HG03432 (cell line): ENCODE measurements at regions not wholly inside any gene's neighbourhood (a gene's known extent, or its start where the extent isn't known, plus 50 kb on each side); places are given as distances from the start of the nearest gene placed in this dataset.

Source experiments
- ATAC-seq: cut with Tn5 transposase; IDR thresholded peaks from one replicate; pipeline ENCODE4 v1.9.1; 2021; ENCODE audit warnings: mild to moderate bottlenecking, moderate library complexity; ENCODE audit not compliant: unreplicated experiment

- ATAC-seq = no peak
Measured at GRCh38 chr16:9545522-9546437, 454.3 kb downstream of the HAPSTR1 start.

- no peak for ATAC-seq
Measured at GRCh38 chr16:9546438-9546786, 455.0 kb downstream of the HAPSTR1 start.

GRCh38 chr16:9549487-9549886 lies 458.0 kb downstream of the HAPSTR1 start:
- ATAC-seq = no peak

- ATAC-seq = no peak
Measured at GRCh38 chr16:9555051-9555450, 463.6 kb downstream of the HAPSTR1 start.

- no peak for ATAC-seq
Measured at GRCh38 chr16:9556949-9557665, 465.7 kb downstream of the HAPSTR1 start.

- ATAC-seq = no peak
Measured at GRCh38 chr16:9557713-9558112, 466.3 kb downstream of the HAPSTR1 start.

GRCh38 chr16:9566099-9566498 lies 474.7 kb downstream of the HAPSTR1 start:
- no peak for ATAC-seq

- no peak for ATAC-seq
Measured at GRCh38 chr16:9567666-9568065, 476.2 kb downstream of the HAPSTR1 start.

GRCh38 chr16:9568261-9568660 lies 476.8 kb downstream of the HAPSTR1 start:
- ATAC-seq = no peak

GRCh38 chr16:9570521-9570920 lies 479.1 kb downstream of the HAPSTR1 start:
- no peak for ATAC-seq

- ATAC-seq = no peak
Measured at GRCh38 chr16:9578459-9578858, 487.0 kb downstream of the HAPSTR1 start.

- ATAC-seq = no peak
Measured at GRCh38 chr16:9580025-9580424, 488.6 kb downstream of the HAPSTR1 start.

- no peak for ATAC-seq
Measured at GRCh38 chr16:9593440-9593839, 502.0 kb downstream of the HAPSTR1 start.

GRCh38 chr16:9594047-9594446 lies 502.6 kb downstream of the HAPSTR1 start:
- no peak for ATAC-seq

GRCh38 chr16:9594946-9595345 lies 503.5 kb downstream of the HAPSTR1 start:
- no peak for ATAC-seq

GRCh38 chr16:9595393-9595792 lies 503.9 kb downstream of the HAPSTR1 start:
- no peak for ATAC-seq

GRCh38 chr16:9596788-9597187 lies 505.3 kb downstream of the HAPSTR1 start:
- no peak for ATAC-seq

- no peak for ATAC-seq
Measured at GRCh38 chr16:9597967-9598730, 506.7 kb downstream of the HAPSTR1 start.

GRCh38 chr16:9598731-9599083 lies 507.3 kb downstream of the HAPSTR1 start:
- no peak for ATAC-seq

GRCh38 chr16:9599415-9600120 lies 508.1 kb downstream of the HAPSTR1 start:
- ATAC-seq = no peak

GRCh38 chr16:9602189-9602588 lies 510.7 kb downstream of the HAPSTR1 start:
- no peak for ATAC-seq
